ENCODE measurements at regions not wholly inside any gene's neighbourhood (a gene's known extent, or its start where the extent isn't known, plus 50 kb on each side); places are given as distances from the start of the nearest gene placed in this dataset.

DNA sequence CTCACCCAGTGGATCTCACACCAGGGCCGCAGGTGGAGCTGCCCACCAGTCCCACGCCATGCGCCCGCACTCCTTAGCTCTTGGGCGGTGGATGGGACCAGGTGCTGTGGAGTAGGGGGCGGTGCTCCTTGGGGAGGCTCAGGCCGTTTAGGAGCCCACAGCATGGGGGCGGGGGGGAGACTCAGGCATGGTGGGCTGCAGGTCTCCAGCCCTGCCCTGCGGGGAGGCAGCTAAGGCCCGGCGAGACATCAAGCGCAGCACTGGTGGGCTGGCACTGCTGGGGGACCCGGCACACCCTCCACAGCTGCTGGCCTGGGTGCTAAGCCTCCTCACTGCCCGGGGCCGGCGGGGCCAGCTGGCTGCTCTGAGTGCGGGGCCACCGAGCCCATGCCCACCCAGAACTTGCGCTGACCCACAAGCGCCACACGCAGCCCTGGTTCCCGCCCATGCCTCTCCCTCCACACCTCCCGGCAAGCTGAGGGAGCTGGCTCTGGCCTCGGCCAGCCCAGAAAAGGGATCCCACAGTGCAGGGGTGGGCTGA is 312.9 kb upstream of the GIMD1 start:
- WGBS (ENCODE audit: insufficient coverage, low coverage, missing lambda C conversion rate) = 1% methylated on average over 17 of the region's 24 CpGs
- no peaks in the 10 kb centered on the region for H3K9me1 ChIP-seq (ENCODE audit: control insufficient read depth, insufficient read depth, low read length)
- in situ Hi-C loops (cut with MboI) (no loop called here), intact Hi-C loops (cut with micrococcal nuclease) (no loop called here)
- no peaks in the 10 kb centered on the region for H3K9me3 ChIP-seq (replicated peaks; ENCODE audit: control insufficient read depth, insufficient read depth, low read depth, low read length)
- no peaks in the 10 kb centered on the region for H3K27me3 ChIP-seq (ENCODE audit: control insufficient read depth in 2 of 2, insufficient read depth in 2 of 2, low read length in 2 of 2)
- ChIA-PET CTCF (ENCODE audit: low intra/inter-chr PET ratio) (no interaction called here), POLR2A (no interaction called here)
- H3K9ac ChIP-seq (ENCODE audit: insufficient read depth in 1 of 2, low read depth in 2 of 2, low read length in 2 of 2) = no peak overlapping the region
- DNase-seq (ENCODE audit: extremely low read depth in 1 of 4, low spot score in 3 of 4) (no peak), FAIRE-seq (no peak), ATAC-seq (no peak)
- H2AFZ ChIP-seq (ENCODE audit: low read depth, low read length) = no peak overlapping the region
- no peaks in the 10 kb centered on the region for H3K4me1 ChIP-seq (replicated peaks in 1 of 2; ENCODE audit: control insufficient read depth in 2 of 2, insufficient read depth in 2 of 2, low read length in 2 of 2)
- no TSS peak for BruUV-seq (replicated peaks)
- no peak overlapping the region for H3K4me3 ChIP-seq
- no peaks in the 10 kb centered on the region for H4K20me1 ChIP-seq (replicated peaks; ENCODE audit: control insufficient read depth, insufficient read depth, low read length)
- H3K36me3 ChIP-seq (ENCODE audit: control insufficient read depth, insufficient read depth, low read length) = no peaks in the 10 kb centered on the region
- H3K79me2 ChIP-seq (ENCODE audit: control insufficient read depth, insufficient read depth, low read length) = no peaks in the 10 kb centered on the region
- H3K27ac ChIP-seq (ENCODE audit: extremely low read depth, low read depth, low read length) = no peak overlapping the region
- no peak overlapping the region for H3K4me2 ChIP-seq (ENCODE audit: insufficient read depth, low read length)
- TF ChIP-seq, protein P1, sequence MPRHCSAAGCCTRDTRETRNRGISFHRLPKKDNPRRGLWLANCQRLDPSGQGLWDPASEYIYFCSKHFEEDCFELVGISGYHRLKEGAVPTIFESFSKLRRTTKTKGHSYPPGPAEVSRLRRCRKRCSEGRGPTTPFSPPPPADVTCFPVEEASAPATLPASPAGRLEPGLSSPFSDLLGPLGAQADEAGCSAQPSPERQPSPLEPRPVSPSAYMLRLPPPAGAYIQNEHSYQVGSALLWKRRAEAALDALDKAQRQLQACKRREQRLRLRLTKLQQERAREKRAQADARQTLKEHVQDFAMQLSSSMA (CRISPR knock-in tag; IDR thresholded peaks at IDR 0.05) = no peak
- TF ChIP-seq, protein P2, sequence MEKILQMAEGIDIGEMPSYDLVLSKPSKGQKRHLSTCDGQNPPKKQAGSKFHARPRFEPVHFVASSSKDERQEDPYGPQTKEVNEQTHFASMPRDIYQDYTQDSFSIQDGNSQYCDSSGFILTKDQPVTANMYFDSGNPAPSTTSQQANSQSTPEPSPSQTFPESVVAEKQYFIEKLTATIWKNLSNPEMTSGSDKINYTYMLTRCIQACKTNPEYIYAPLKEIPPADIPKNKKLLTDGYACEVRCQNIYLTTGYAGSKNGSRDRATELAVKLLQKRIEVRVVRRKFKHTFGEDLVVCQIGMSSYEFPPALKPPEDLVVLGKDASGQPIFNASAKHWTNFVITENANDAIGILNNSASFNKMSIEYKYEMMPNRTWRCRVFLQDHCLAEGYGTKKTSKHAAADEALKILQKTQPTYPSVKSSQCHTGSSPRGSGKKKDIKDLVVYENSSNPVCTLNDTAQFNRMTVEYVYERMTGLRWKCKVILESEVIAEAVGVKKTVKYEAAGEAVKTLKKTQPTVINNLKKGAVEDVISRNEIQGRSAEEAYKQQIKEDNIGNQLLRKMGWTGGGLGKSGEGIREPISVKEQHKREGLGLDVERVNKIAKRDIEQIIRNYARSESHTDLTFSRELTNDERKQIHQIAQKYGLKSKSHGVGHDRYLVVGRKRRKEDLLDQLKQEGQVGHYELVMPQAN (IDR thresholded peaks at IDR 0.05; ENCODE audit: borderline replicate concordance) = no peak
- TF ChIP-seq, protein P3, sequence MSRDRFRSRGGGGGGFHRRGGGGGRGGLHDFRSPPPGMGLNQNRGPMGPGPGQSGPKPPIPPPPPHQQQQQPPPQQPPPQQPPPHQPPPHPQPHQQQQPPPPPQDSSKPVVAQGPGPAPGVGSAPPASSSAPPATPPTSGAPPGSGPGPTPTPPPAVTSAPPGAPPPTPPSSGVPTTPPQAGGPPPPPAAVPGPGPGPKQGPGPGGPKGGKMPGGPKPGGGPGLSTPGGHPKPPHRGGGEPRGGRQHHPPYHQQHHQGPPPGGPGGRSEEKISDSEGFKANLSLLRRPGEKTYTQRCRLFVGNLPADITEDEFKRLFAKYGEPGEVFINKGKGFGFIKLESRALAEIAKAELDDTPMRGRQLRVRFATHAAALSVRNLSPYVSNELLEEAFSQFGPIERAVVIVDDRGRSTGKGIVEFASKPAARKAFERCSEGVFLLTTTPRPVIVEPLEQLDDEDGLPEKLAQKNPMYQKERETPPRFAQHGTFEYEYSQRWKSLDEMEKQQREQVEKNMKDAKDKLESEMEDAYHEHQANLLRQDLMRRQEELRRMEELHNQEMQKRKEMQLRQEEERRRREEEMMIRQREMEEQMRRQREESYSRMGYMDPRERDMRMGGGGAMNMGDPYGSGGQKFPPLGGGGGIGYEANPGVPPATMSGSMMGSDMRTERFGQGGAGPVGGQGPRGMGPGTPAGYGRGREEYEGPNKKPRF (IDR thresholded peaks at IDR 0.05; ENCODE audit: low read depth, low read length) = no peak
- TF ChIP-seq ZFPM2 (CRISPR knock-in tag; IDR thresholded peaks at IDR 0.05) (no peak), TAF7 (tag; IDR thresholded peaks at IDR 0.05) (no peak)
- TF ChIP-seq, protein P4, sequence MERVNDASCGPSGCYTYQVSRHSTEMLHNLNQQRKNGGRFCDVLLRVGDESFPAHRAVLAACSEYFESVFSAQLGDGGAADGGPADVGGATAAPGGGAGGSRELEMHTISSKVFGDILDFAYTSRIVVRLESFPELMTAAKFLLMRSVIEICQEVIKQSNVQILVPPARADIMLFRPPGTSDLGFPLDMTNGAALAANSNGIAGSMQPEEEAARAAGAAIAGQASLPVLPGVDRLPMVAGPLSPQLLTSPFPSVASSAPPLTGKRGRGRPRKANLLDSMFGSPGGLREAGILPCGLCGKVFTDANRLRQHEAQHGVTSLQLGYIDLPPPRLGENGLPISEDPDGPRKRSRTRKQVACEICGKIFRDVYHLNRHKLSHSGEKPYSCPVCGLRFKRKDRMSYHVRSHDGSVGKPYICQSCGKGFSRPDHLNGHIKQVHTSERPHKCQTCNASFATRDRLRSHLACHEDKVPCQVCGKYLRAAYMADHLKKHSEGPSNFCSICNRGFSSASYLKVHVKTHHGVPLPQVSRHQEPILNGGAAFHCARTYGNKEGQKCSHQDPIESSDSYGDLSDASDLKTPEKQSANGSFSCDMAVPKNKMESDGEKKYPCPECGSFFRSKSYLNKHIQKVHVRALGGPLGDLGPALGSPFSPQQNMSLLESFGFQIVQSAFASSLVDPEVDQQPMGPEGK (CRISPR knock-in tag; IDR thresholded peaks at IDR 0.05; ENCODE audit: borderline replicate concordance) = no peak
